ENCODE measurements at regions not wholly inside any gene's neighbourhood (a gene's known extent, or its start where the extent isn't known, plus 50 kb on each side); places are given as distances from the start of the nearest gene placed in this dataset.

- no peak for DNase-seq (ENCODE audit: low spot score)
Observed at GRCh38 chr7:156069891-156070290, 257.6 kb upstream of the SHH start.

- no peak for DNase-seq (ENCODE audit: low spot score)
Observed at GRCh38 chr7:156067156-156067555, 254.9 kb upstream of the SHH start.

- no peak for DNase-seq (ENCODE audit: low spot score)
Observed at GRCh38 chr7:156065400-156065799, 253.1 kb upstream of the SHH start.

- no peak for DNase-seq (ENCODE audit: low spot score)
Observed at GRCh38 chr7:156064971-156065386, 252.7 kb upstream of the SHH start.

GRCh38 chr7:156063241-156063810 is 251.1 kb upstream of the SHH start:
- DNase-seq (ENCODE audit: low spot score) = no peak

- DNase-seq (ENCODE audit: low spot score) = no peak
Observed at GRCh38 chr7:156062286-156062685, 250.0 kb upstream of the SHH start.

- no peak for DNase-seq (ENCODE audit: low spot score)
Observed at GRCh38 chr7:156061689-156062255, 249.5 kb upstream of the SHH start.

- DNase-seq (ENCODE audit: low spot score) = no peak
Observed at GRCh38 chr7:156060925-156061324, 248.7 kb upstream of the SHH start.

- DNase-seq (ENCODE audit: low spot score) = no peak
Observed at GRCh38 chr7:156059369-156059768, 247.1 kb upstream of the SHH start.

GRCh38 chr7:156058248-156058647 is 246.0 kb upstream of the SHH start:
- no peak for DNase-seq (ENCODE audit: low spot score)

GRCh38 chr7:156056534-156056933 is 244.3 kb upstream of the SHH start:
- no peak for DNase-seq (ENCODE audit: low spot score)

GRCh38 chr7:156055206-156055822 is 243.1 kb upstream of the SHH start:
- no peak for DNase-seq (ENCODE audit: low spot score)

GRCh38 chr7:156051884-156052283 is 239.6 kb upstream of the SHH start:
- no peak for DNase-seq (ENCODE audit: low spot score)

- no peak for DNase-seq (ENCODE audit: low spot score)
Observed at GRCh38 chr7:156050636-156051569, 238.6 kb upstream of the SHH start.

GRCh38 chr7:156049366-156049765 is 237.1 kb upstream of the SHH start:
- DNase-seq (ENCODE audit: low spot score) = no peak

- no peak for DNase-seq (ENCODE audit: low spot score)
Observed at GRCh38 chr7:156046031-156046560, 233.8 kb upstream of the SHH start.

GRCh38 chr7:156043416-156044178 is 231.3 kb upstream of the SHH start:
- DNase-seq (ENCODE audit: low spot score) = no peak

- no peak for DNase-seq (ENCODE audit: low spot score)
Observed at GRCh38 chr7:156041398-156041797, 229.1 kb upstream of the SHH start.

- DNase-seq (ENCODE audit: low spot score) = no peak
Observed at GRCh38 chr7:156039971-156040677, 227.9 kb upstream of the SHH start.

- DNase-seq (ENCODE audit: low spot score) = no peak
Observed at GRCh38 chr7:156039194-156039593, 226.9 kb upstream of the SHH start.

- DNase-seq (ENCODE audit: low spot score) = no peak
Observed at GRCh38 chr7:156038345-156038744, 226.1 kb upstream of the SHH start.

All from NAMALWA (cell line).